Cardiac muscle cell (in vitro differentiated cells and primary cell): ENCODE measurements at regions not wholly inside any gene's neighbourhood (a gene's known extent, or its start where the extent isn't known, plus 50 kb on each side); places are given as distances from the start of the nearest gene placed in this dataset.
A peak's percentile ranks its signal among the peaks of the same experiment; 100 is the strongest.

Source experiments
- DNase-seq, 2 donors: peaks; one replicate each; pipeline versions ENCODE4 v3.0.0 to v3.0.0-alpha.2; 2010 to 2017; ENCODE audit warnings: low read depth in 1 of 2, low spot score in 1 of 2
- H3K27ac ChIP-seq: fragments of 200-600 bp; sonication (generic); 2 replicates; pipeline ENCODE4 v1.5.1; 2016
- H3K27me3 ChIP-seq: fragments of 200-600 bp; sonication (generic); 2 replicates; pipeline ENCODE4 v1.6.0; 2016; ENCODE audit warnings: control low read depth
- H3K36me3 ChIP-seq: fragments of 200-600 bp; sonication (generic); 2 replicates; pipeline ENCODE4 v1.5.1; 2016; ENCODE audit warnings: control low read depth
- H3K4me1 ChIP-seq: fragments of 200-600 bp; sonication (generic); 2 replicates; pipeline ENCODE4 v1.8.1; 2017; ENCODE audit warnings: low read depth, mild to moderate bottlenecking, mixed run types
- H3K4me3 ChIP-seq: fragments of 200-600 bp; sonication (generic); 2 replicates; pipeline ENCODE4 v1.5.1; 2016; ENCODE audit warnings: mild to moderate bottlenecking
- H3K9me3 ChIP-seq: fragments of 200-600 bp; sonication (generic); 2 replicates; pipeline ENCODE4 v1.5.1; 2017; ENCODE audit warnings: low read depth, mild to moderate bottlenecking, control low read depth
- CTCF ChIP-seq: IDR thresholded peaks from 2 replicates; pipeline ENCODE4 v1.5.1; 2012; ENCODE audit warnings: low read depth, mild to moderate bottlenecking, low read length

- Histone ChIP-seq H3K27ac (no peak overlapping the region), H3K4me1 (peaks cover 22% of the 10 kb centered on the region), H3K36me3 (no peaks in the 10 kb centered on the region), H3K27me3 (no peaks in the 10 kb centered on the region), H3K4me3 (no peak overlapping the region), H3K9me3 (no peaks in the 10 kb centered on the region)
- no peak for DNase-seq
- no peak for TF ChIP-seq CTCF
Measured at GRCh38 chr3:5304188-5304587, 116.7 kb downstream of the EDEM1 start.

DNA sequence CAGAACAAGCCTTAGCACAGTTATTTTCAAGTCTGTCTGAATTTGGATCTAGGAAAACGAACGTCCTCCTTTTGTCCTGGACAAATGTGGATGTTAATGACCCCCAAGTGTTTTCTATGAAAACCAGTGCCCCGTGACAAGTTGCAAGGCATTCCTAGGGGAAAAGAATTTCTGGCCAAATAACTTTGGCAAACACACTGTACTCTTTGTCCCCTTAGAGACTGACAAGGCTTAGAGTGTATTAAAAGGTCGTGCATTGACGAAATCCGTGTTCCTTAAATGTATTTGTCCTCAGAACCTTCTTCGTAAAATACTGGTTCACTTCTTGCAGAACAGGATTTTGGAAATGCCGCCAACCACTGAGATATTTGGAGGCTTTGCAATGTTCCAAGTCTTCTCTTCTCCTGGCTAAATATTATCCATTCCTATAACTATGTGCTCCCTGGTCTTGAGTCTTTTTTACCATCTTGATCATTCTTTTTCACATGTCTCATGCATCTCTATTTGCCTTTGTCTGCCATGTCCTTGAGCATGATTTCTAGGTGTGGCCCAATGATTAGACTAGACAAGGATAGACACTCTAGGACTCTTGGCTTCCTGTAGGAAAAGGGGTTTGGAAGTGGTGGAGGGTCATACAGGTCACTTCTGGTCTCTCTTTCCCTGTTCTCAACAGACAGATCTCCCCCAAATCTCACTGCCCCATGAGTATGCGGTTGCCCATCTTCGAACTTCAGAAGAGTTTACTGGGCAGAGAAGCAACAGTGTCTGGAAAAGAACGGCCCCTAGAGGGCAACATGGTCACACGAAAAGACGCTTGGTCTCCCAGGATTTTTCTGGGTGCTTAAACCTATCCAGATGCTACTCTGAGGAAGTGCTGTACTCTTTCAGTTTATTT is 117.5 kb downstream of the EDEM1 start:
- peak; percentile 41 to 67 for DNase-seq
- Histone ChIP-seq H3K9me3 (no peaks in the 10 kb centered on the region), H3K36me3 (no peaks in the 10 kb centered on the region), H3K27ac (no peak overlapping the region), H3K4me1 (peaks cover 21% of the 10 kb centered on the region), H3K4me3 (no peak overlapping the region), H3K27me3 (no peaks in the 10 kb centered on the region)
- TF ChIP-seq CTCF, result peak; percentile 61

GRCh38 chr3:5305684-5305989 is 118.1 kb downstream of the EDEM1 start:
- DNase-seq, result no peak
- Histone ChIP-seq H3K9me3 (no peaks in the 10 kb centered on the region), H3K4me1 (peaks cover 18% of the 10 kb centered on the region), H3K27me3 (no peaks in the 10 kb centered on the region), H3K36me3 (no peaks in the 10 kb centered on the region), H3K27ac (no peak overlapping the region), H3K4me3 (no peak overlapping the region)
- TF ChIP-seq CTCF, result no peak

DNA sequence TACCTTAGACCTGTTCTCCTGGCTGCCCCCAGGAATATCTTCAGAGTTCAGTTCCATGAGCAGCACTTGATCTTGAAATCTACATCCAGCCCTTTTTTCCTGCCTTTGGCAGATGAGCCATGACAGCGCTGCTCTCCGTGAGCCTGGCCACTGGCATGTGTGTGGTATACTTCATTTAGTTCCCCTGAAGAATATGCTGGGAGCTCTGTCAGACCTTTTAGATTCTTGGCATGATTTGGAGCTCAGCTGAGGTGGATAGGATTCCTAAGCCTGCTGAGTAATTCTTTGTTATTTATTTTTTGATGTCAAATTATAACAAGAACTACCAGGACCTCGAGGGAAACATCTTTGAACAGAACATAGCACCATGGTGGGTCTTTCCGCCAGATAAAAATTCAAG is 121.7 kb downstream of the EDEM1 start:
- Histone ChIP-seq H3K4me1 (no peaks in the 10 kb centered on the region), H3K27me3 (no peaks in the 10 kb centered on the region), H3K4me3 (no peak overlapping the region), H3K36me3 (no peaks in the 10 kb centered on the region), H3K27ac (no peak overlapping the region), H3K9me3 (no peaks in the 10 kb centered on the region)
- DNase-seq, result no peak
- no peak for TF ChIP-seq CTCF

- no peaks in the 10 kb centered on the region for H3K4me1 ChIP-seq
- no peak overlapping the region for H3K27ac ChIP-seq
- no peak for TF ChIP-seq CTCF
- H3K9me3 ChIP-seq, result no peaks in the 10 kb centered on the region
- DNase-seq, result no peak
- H3K27me3 ChIP-seq, result no peaks in the 10 kb centered on the region
- H3K4me3 ChIP-seq, result no peak overlapping the region
- no peaks in the 10 kb centered on the region for H3K36me3 ChIP-seq
Measured at GRCh38 chr3:5309602-5310001, 122.1 kb downstream of the EDEM1 start.
